ENCODE measurements at regions not wholly inside any gene's neighbourhood (a gene's known extent, or its start where the extent isn't known, plus 50 kb on each side); places are given as distances from the start of the nearest gene placed in this dataset.

DNA sequence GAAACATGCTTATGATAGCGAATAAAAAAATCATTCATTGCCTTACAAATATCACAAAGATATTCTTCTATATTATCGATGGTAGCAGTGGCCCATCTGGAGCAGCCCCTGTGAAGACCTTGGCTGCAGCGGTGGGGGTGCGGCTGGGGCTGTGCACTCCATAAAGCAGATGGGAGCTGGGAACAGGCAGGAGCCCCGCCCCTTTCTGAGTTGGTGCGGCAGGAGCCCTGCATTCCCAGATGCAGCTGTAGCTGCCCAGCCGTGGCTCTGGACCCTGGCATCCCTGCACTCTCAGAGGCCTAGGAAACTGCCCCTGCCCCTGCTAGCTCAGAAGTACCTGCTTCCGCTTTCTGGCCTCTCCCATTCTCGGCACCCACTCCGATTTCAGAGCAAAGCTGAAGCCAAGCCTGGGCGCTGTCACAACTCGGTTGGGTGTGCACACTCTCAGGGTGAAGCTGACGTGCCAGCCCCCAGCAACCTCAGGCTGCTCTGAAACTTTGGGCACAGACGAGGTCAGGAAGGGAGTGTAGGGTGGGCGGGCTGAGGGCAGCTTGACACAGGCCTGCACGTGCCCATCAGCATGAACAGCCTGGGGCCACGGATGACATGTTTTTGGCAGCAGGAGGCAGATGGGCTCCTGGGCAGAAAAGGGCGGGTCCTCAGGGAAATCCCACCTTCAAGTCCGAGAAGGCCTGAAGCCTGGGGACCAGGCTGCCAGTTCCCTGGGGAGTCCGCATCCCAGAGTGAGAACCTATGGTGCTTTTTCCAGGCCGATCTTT lies 1440.8 kb upstream of the ACO1 start (continued):
- TF ChIP-seq EZH2phosphoT487 (IDR thresholded peaks at IDR 0.05; ENCODE audit: borderline replicate concordance) (no peak), MAX (IDR thresholded peaks at IDR 0.05) (no peak), CBX3 (IDR thresholded peaks at IDR 0.05; ENCODE audit: low read depth) (no peak)

GRCh38 chr9:30944225-30944569 lies 1440.2 kb upstream of the ACO1 start:
- no TSS peak for BruUV-seq (replicated peaks)
- H2AFZ ChIP-seq (ENCODE audit: low read depth, low read length, poor library complexity, severe bottlenecking), result no peak overlapping the region
- no peaks in the 10 kb centered on the region for H3K79me2 ChIP-seq (ENCODE audit: insufficient read depth, low read length)
- ATAC-seq, result no peak
- no peaks in the 10 kb centered on the region for H3K36me3 ChIP-seq (ENCODE audit: control insufficient read depth in 1 of 2, insufficient read depth in 2 of 2, low read length in 2 of 2)
- RAD21 ChIA-PET (ENCODE audit: low non-redundant PET in 1 of 2, low total read pairs in 2 of 2, uncharacterized antibody in 2 of 2, unreplicated experiment in 2 of 2), result no interaction called here
- intact Hi-C loops (cut with micrococcal nuclease), result no loop called here
- no peak overlapping the region for H3K9ac ChIP-seq (ENCODE audit: low read length)
- no peak overlapping the region for H3K27ac ChIP-seq (ENCODE audit: low read depth, low read length)
- TF ChIP-seq RAD21 (IDR thresholded peaks at IDR 0.05; ENCODE audit: low read depth), result no peak
- TF ChIP-seq POLR2A (IDR thresholded peaks at IDR 0.05; ENCODE audit: borderline replicate concordance, extremely low read depth, insufficient read depth, insufficient read length), result no peak
- TF ChIP-seq FOSL1 (IDR thresholded peaks at IDR 0.05; ENCODE audit: low read depth), result no peak
- TF ChIP-seq ZFX (IDR thresholded peaks at IDR 0.05), result no peak
- no peak for TF ChIP-seq YY1 (IDR thresholded peaks at IDR 0.05; ENCODE audit: extremely low read depth, insufficient replicate concordance, low read depth, low read length)
- no peak for TF ChIP-seq EGR1 (IDR thresholded peaks at IDR 0.05; ENCODE audit: low read depth)
- TF ChIP-seq SRF (IDR thresholded peaks at IDR 0.05; ENCODE audit: low read depth), result no peak
- TF ChIP-seq POLR2AphosphoS5 (IDR thresholded peaks at IDR 0.05; ENCODE audit: low read depth, low read length), result no peak
- TF ChIP-seq SIN3A (IDR thresholded peaks at IDR 0.05; ENCODE audit: low read depth), result no peak
- TF ChIP-seq ATF3 (IDR thresholded peaks at IDR 0.05), result no peak
- TF ChIP-seq CBX3 (IDR thresholded peaks at IDR 0.05; ENCODE audit: low read depth), result no peak
- TF ChIP-seq EZH2phosphoT487 (IDR thresholded peaks at IDR 0.05; ENCODE audit: borderline replicate concordance), result no peak
- no peak for TF ChIP-seq EZH2 (IDR thresholded peaks at IDR 0.05)
- TF ChIP-seq ELF1 (IDR thresholded peaks at IDR 0.05; ENCODE audit: borderline replicate concordance, low read depth), result no peak
- TF ChIP-seq SP1 (IDR thresholded peaks at IDR 0.05; ENCODE audit: low read depth), result no peak
- DNase-seq (ENCODE audit: low read depth, low spot score), result no peak
- no peaks in the 10 kb centered on the region for H4K20me1 ChIP-seq (ENCODE audit: insufficient read depth)
- H3K4me2 ChIP-seq (ENCODE audit: low read length), result no peak overlapping the region
- POLR2A ChIA-PET, result no interaction called here
- H3K9me3 ChIP-seq (ENCODE audit: control insufficient read depth in 1 of 2, insufficient read depth in 1 of 2, low read depth in 1 of 2, low read length in 2 of 2), result no peaks in the 10 kb centered on the region
- H3K27me3 ChIP-seq (ENCODE audit: insufficient read depth, low read length), result no peaks in the 10 kb centered on the region
- H3K4me3 ChIP-seq (replicated peaks in 1 of 2; ENCODE audit: low read depth in 1 of 2, low read length in 2 of 2), result no peak overlapping the region
- CTCF ChIA-PET, result no interaction called here
- no peaks in the 10 kb centered on the region for H3K9me2 ChIP-seq (ENCODE audit: insufficient read depth)
- H3K4me1 ChIP-seq (ENCODE audit: control insufficient read depth in 1 of 2, insufficient read depth in 2 of 2, low read length in 2 of 2), result no peaks in the 10 kb centered on the region
